MG63 (cell line): ENCODE measurements at regions not wholly inside any gene's neighbourhood (a gene's known extent, or its start where the extent isn't known, plus 50 kb on each side); places are given as distances from the start of the nearest gene placed in this dataset.

ENCODE experiments used
- DNase-seq: peaks from one replicate; pipeline ENCODE4 v3.0.0-alpha.2; 2020
- H3K27me3 ChIP-seq: fragments of 250-450 bp; sonication (Bioruptor Pico); 2 replicates; pipeline ENCODE4 v1.5.1; 2020; ENCODE audit warnings: mild to moderate bottlenecking, moderate library complexity
- H3K36me3 ChIP-seq: fragments of 250-450 bp; sonication (Bioruptor Pico); 2 replicates; pipeline ENCODE4 v1.5.1; 2020; ENCODE audit warnings: mild to moderate bottlenecking, moderate library complexity
- H3K4me3 ChIP-seq: fragments of 250-450 bp; sonication (Bioruptor Pico); 2 replicates; pipeline ENCODE4 v1.5.1; 2020; ENCODE audit warnings: mild to moderate bottlenecking, moderate library complexity
- H3K9me3 ChIP-seq: fragments of 250-450 bp; sonication (Bioruptor Pico); 2 replicates; pipeline ENCODE4 v1.5.1; 2020; ENCODE audit warnings: mild to moderate bottlenecking, moderate library complexity

- Histone ChIP-seq H3K9me3 (no peaks in the 10 kb centered on the region), H3K27me3 (no peaks in the 10 kb centered on the region), H3K36me3 (no peaks in the 10 kb centered on the region), H3K4me3 (no peak overlapping the region)
- DNase-seq, result no peak
Measured at GRCh38 chr6:81214414-81215091, 537.9 kb downstream of the TENT5A start.

DNA sequence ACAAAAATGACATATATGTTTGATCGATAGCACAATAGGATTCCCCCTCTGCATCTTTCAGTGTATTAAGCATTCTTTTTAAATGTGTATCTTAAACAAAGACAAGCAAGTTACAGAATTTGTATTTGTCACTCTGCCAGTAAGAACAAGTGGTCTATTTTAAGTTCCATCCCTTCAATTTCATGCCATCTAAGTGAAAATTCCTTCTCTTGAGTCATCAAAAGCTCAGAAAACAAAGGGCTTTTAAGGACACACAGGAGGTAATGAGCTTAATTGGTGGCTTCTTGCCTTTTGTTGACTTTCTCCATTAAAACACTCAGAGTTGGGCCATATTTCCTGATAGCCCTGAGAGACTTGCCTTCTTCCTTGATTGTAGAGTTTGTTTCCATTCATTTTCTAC is 547.8 kb downstream of the TENT5A start:
- no peak for DNase-seq
- no peaks in the 10 kb centered on the region for H3K36me3 ChIP-seq
- H3K9me3 ChIP-seq, result no peaks in the 10 kb centered on the region; the same call in 1 of the 2 replicates
- H3K4me3 ChIP-seq, result no peak overlapping the region
- no peaks in the 10 kb centered on the region for H3K27me3 ChIP-seq

DNA sequence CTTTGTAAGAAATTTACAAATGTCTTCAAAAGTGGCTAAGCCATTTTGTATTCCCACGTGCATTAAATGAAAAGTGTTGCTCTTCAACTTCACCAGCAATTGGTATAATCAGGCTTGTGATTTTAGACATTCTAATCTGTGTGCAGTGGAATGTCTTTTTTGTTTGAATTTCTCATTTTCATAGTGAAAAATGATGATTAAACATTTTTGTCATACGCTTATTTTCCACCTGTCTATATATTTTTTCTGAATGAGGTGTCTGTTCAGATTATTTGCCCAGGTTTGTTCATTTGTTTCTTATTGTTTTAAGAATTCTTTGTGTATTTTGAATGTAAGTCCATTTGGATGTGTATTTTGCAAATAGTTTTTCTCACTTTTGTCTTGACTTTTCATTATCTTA is 558.1 kb downstream of the TENT5A start:
- H3K27me3 ChIP-seq, result no peaks in the 10 kb centered on the region

GRCh38 chr6:81172056-81172740 is 580.3 kb downstream of the TENT5A start:
- peak; percentile 26 for DNase-seq
- no peaks in the 10 kb centered on the region for H3K9me3 ChIP-seq
- H3K27me3 ChIP-seq, result no peaks in the 10 kb centered on the region
- H3K4me3 ChIP-seq, result no peak overlapping the region
- H3K36me3 ChIP-seq, result no peaks in the 10 kb centered on the region

More for the DNA sequence above, 558.1 kb downstream of the TENT5A start:
- Histone ChIP-seq H3K4me3 (no peak overlapping the region), H3K36me3 (no peaks in the 10 kb centered on the region), H3K9me3 (no peaks in the 10 kb centered on the region)
- no peak for DNase-seq

- Histone ChIP-seq H3K9me3 (no peaks in the 10 kb centered on the region), H3K36me3 (no peaks in the 10 kb centered on the region), H3K27me3 (no peaks in the 10 kb centered on the region), H3K4me3 (no peak overlapping the region)
- no peak for DNase-seq
Measured at GRCh38 chr6:81169166-81169565, 583.3 kb downstream of the TENT5A start.

GRCh38 chr6:81166770-81167169 is 585.7 kb downstream of the TENT5A start:
- H3K36me3 ChIP-seq, result no peaks in the 10 kb centered on the region
- no peak overlapping the region for H3K4me3 ChIP-seq
- H3K9me3 ChIP-seq, result no peaks in the 10 kb centered on the region
- peak; percentile 27 for DNase-seq
- H3K27me3 ChIP-seq, result no peaks in the 10 kb centered on the region

- H3K36me3 ChIP-seq, result no peaks in the 10 kb centered on the region
- H3K9me3 ChIP-seq, result no peaks in the 10 kb centered on the region
- H3K27me3 ChIP-seq, result no peaks in the 10 kb centered on the region
- H3K4me3 ChIP-seq, result no peak overlapping the region
- DNase-seq, result no peak
Measured at GRCh38 chr6:81158956-81159355, 593.5 kb downstream of the TENT5A start.

GRCh38 chr6:81148751-81149150 is 603.7 kb downstream of the TENT5A start:
- Histone ChIP-seq H3K4me3 (no peak overlapping the region), H3K9me3 (peaks cover 4% of the 10 kb centered on the region), H3K27me3 (no peaks in the 10 kb centered on the region), H3K36me3 (no peaks in the 10 kb centered on the region)
- DNase-seq, result no peak

DNA sequence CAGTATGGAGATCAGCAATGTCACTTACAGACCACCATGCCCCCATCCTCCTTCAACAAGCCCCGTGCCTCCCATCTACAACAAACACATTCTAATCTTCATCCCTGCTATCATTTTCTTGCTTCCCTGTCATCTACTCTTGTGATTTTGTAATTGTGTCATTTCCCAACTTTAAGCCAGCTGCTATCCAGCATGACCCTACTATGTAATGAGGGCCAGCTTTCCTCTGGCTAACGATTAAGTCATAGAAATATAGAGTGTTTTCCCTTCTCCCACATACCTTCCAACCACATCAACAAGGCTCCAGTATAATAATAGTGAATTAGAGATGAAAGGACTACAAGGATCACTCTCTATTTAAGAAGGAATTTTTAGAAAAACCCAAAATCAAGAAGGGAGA is 607.0 kb downstream of the TENT5A start:
- no peaks in the 10 kb centered on the region for H3K36me3 ChIP-seq
- no peak for DNase-seq
- no peaks in the 10 kb centered on the region for H3K27me3 ChIP-seq
- no peak overlapping the region for H3K4me3 ChIP-seq
- no peaks in the 10 kb centered on the region; the same call in 1 of the 2 replicates for H3K9me3 ChIP-seq

- no peaks in the 10 kb centered on the region for H3K27me3 ChIP-seq
- H3K36me3 ChIP-seq, result no peaks in the 10 kb centered on the region
- no peaks in the 10 kb centered on the region; the same call in 1 of the 2 replicates for H3K9me3 ChIP-seq
- H3K4me3 ChIP-seq, result no peak overlapping the region
- DNase-seq, result no peak
Measured at GRCh38 chr6:81144346-81144745, 608.1 kb downstream of the TENT5A start.

DNA sequence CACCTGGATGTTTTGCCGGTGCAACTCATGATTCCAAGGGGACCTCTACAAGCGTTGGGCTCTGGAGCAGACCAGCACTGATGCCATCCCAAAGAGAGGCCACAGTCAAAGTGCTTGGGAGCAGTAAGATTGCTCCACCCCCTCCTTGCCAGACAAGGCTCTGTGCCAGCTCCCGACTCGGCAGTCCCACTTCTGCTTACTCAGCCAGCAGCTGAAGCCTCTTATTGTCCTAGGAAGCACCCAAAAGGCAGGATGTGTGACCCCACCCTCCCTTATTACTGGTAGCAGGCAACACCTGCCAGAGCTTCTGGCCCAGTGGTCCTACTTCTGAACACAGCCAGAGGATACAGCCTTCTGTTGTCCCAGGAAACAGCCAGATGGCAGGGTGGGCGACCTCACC is 614.2 kb downstream of the TENT5A start:
- H3K27me3 ChIP-seq, result no peaks in the 10 kb centered on the region
- H3K36me3 ChIP-seq, result no peaks in the 10 kb centered on the region
- DNase-seq, result no peak
- peaks cover 6% of the 10 kb centered on the region for H3K9me3 ChIP-seq
- no peak overlapping the region for H3K4me3 ChIP-seq

DNA sequence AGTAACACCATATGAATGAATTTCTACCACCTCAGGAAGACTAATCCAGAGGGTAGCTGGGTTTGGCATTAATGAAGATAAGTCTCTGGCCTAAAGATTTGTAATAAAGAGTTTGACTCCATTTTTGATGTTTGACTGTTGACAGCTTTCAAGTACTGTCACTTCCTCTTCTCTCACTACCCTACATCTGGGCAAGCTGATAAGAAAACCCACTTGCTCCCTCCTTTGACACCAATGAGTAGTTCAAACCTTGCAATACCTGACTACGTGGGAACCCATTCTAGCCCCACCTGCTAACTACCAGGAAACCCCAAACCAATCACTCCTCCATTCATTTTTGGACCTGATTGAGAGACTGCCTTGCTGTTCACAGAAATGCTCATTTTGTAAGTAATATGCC is 621.5 kb downstream of the TENT5A start:
- no peak overlapping the region for H3K4me3 ChIP-seq
- H3K27me3 ChIP-seq, result no peaks in the 10 kb centered on the region
- DNase-seq, result no peak
- H3K36me3 ChIP-seq, result no peaks in the 10 kb centered on the region
- peaks cover 6% of the 10 kb centered on the region for H3K9me3 ChIP-seq

DNA sequence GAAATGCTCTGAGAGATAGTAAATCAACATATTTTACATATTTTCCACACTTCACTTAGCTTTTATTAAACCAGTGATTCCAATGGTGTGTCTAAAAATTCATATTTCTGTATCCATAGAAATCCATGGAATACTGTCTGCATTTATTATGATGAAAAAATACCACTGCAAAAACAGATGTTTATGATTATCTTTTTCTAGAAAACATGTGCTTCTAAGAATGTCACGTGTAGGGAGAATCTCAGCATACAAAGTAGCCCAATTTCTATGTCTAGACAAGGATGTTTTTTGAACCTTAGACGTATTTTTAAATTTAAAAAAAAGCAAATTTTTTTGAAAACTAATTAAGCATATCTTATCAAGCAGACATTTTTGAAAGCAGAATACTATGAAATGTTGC is 622.4 kb downstream of the TENT5A start:
- no peak overlapping the region for H3K4me3 ChIP-seq

DNA sequence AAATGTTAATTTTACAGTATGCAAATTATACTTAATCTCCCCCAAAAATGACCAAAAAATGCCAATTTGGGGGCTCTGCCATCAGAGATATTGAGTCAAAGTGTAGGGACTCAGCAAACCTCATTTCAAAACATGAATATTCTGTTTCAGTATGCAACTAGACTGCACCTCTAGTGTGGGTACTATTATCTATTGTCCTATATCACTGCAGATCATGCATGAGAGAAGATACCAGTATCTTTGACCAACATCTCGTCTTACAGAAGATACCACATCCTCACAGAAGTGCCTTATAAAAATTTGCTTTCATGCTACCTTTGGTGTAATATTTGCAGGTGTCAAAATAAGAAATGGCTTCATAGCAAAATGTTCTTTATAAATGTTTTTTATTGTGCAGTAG is 623.8 kb downstream of the TENT5A start:
- no peaks in the 10 kb centered on the region for H3K27me3 ChIP-seq
- H3K4me3 ChIP-seq, result no peak overlapping the region
- H3K9me3 ChIP-seq, result no peaks in the 10 kb centered on the region
- DNase-seq, result no peak
- H3K36me3 ChIP-seq, result no peaks in the 10 kb centered on the region

More for the DNA sequence above, 622.4 kb downstream of the TENT5A start:
- no peaks in the 10 kb centered on the region for H3K9me3 ChIP-seq
- no peaks in the 10 kb centered on the region for H3K36me3 ChIP-seq
- H3K27me3 ChIP-seq, result no peaks in the 10 kb centered on the region
- no peak for DNase-seq

DNA sequence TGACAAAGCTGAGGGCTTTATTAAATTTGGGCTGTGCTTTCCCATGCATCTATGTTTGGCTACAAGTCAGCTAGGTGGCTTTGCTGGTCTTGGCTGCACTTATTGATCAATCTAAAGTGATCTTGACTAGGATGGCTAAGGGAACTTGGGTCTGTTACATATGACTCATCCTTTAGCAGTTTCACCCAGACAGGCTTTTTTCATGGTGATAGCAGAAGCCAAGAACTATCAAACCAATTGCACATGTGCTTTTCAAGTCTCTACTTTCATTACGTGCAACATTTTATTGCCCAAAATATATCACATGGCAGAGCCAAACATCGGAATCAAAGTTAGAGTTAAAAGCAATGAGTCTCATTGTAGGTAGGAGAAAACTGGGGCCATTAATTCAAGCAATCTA is 626.3 kb downstream of the TENT5A start:
- Histone ChIP-seq H3K36me3 (no peaks in the 10 kb centered on the region), H3K9me3 (no peaks in the 10 kb centered on the region), H3K4me3 (no peak overlapping the region), H3K27me3 (no peaks in the 10 kb centered on the region)
- no peak for DNase-seq

- H3K27me3 ChIP-seq, result no peaks in the 10 kb centered on the region
- no peak for DNase-seq
- no peaks in the 10 kb centered on the region for H3K36me3 ChIP-seq
- no peak overlapping the region for H3K4me3 ChIP-seq
- no peaks in the 10 kb centered on the region; the same call in 1 of the 2 replicates for H3K9me3 ChIP-seq
Measured at GRCh38 chr6:81120280-81120679, 632.2 kb downstream of the TENT5A start.

- DNase-seq, result no peak
- no peak overlapping the region for H3K4me3 ChIP-seq
- H3K27me3 ChIP-seq, result no peaks in the 10 kb centered on the region
- no peaks in the 10 kb centered on the region for H3K36me3 ChIP-seq
- peaks cover 2% of the 10 kb centered on the region; the same call in 1 of the 2 replicates for H3K9me3 ChIP-seq
Measured at GRCh38 chr6:81105998-81106397, 646.5 kb downstream of the TENT5A start.
